ENCODE measurements at regions not wholly inside any gene's neighbourhood (a gene's known extent, or its start where the extent isn't known, plus 50 kb on each side); places are given as distances from the start of the nearest gene placed in this dataset.

DNA sequence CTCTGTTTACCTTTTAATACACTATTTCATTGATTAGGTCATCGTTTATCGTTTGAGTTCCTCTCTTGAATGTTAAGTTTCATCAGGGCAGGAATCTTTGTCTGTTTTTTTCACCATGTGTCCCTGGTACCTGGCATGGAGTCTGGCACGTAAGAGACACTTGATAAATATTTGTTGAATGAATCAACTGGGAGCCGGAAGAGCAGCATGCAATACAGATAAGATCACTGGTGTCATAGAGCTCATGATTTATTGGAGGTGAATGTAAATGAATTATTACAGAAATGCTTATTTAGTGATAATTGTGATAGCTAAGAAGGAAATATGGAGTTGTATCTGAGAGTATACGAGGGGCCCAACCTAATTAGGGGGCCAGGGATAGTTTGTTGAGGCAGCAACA is 62.8 kb downstream of the UCHL1 start:
- no peak overlapping the region for H3K9ac ChIP-seq (ENCODE audit: control insufficient read depth, insufficient read depth, low read length)
- H3K9me3 ChIP-seq (replicated peaks; ENCODE audit: control insufficient read depth, insufficient read depth, low read length): no peaks in the 10 kb centered on the region; the same call in none of the 3 replicates
- no peaks in the 10 kb centered on the region for H3K36me3 ChIP-seq (ENCODE audit: control insufficient read depth in 2 of 2, insufficient read depth in 2 of 2, low read length in 1 of 2)
- no TSS peak for BruUV-seq (replicated peaks)
- in situ Hi-C loops (cut with MboI): loop anchor here (25.0 kb wide), 1 partner anchor 93 kb away; no protein-coding TSS in a partner anchor
- no peak for FAIRE-seq
- no peaks in the 10 kb centered on the region for H3K4me1 ChIP-seq (ENCODE audit: control insufficient read depth, insufficient read depth, low read length)
- ChIA-PET SMC1A (ENCODE audit: uncharacterized antibody, unreplicated experiment) (interaction anchor here (0.6 to 1.7 kb wide), 2 partner anchors 60 to 643 kb away, joined by 3 read pairs; no protein-coding TSS in a partner anchor), RAD21 (ENCODE audit: unreplicated experiment) (no interaction called here), CTCF (no interaction called here), POLR2A (interaction anchor here (0.6 kb wide), 1 partner anchor 316 kb away, joined by 4 read pairs; no protein-coding TSS in a partner anchor)
- H3K79me2 ChIP-seq (ENCODE audit: control insufficient read depth, insufficient read depth, low read length): no peaks in the 10 kb centered on the region
- H3K4me3 ChIP-seq: no peak overlapping the region
- H3K4me2 ChIP-seq (ENCODE audit: control insufficient read depth, insufficient read depth): no peak overlapping the region
- no peak for TF ChIP-seq ZZZ3 (IDR thresholded peaks at IDR 0.05; ENCODE audit: control insufficient read depth, insufficient read length, low read depth)
- no peak for TF ChIP-seq IKZF2 (IDR thresholded peaks at IDR 0.05)
- TF ChIP-seq ZSCAN29 (IDR thresholded peaks at IDR 0.05): no peak
- no peak for TF ChIP-seq SMARCA5 (IDR thresholded peaks at IDR 0.05)
- WGBS (ENCODE audit: insufficient coverage, insufficient replicate concordance, low lambda C conversion rate, missing lambda C conversion rate): 3% methylated on average over 5 of the region's 5 CpGs
- DNase-seq (ENCODE audit: low read depth, low spot score): no peak
- ATAC-seq: no peak
- no peaks in the 10 kb centered on the region for H3K27me3 ChIP-seq (replicated peaks in 1 of 2; ENCODE audit: control insufficient read depth in 2 of 2, insufficient read depth in 2 of 2, low read length in 1 of 2)
- intact Hi-C loops (cut with micrococcal nuclease; ENCODE audit: unreplicated experiment): no loop called here
- no peaks in the 10 kb centered on the region for H4K20me1 ChIP-seq (ENCODE audit: control insufficient read depth, insufficient read depth)
- no peak overlapping the region for H3K27ac ChIP-seq (ENCODE audit: control insufficient read depth, insufficient read depth)
- H2AFZ ChIP-seq (ENCODE audit: control insufficient read depth, low read depth, low read length): no peak overlapping the region

DNA sequence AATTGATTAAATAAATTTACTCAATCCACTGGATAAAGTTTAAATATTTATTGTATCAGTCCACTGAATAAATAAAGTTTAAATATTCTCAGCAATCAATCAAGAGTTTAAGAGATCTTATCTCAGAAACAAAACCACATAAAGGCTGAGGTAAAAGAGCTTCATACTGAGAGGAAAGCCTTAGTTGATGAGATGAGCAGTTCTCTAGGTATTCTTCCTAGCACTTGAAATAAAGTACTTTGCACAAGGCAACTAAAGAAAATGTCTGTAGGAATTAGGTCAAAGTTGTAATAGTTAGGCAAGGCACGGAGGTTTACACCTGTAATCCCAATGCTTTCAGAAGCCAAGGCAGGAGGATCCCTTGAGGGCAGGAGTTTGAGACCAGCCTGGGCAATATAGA is 63.5 kb downstream of the UCHL1 start:
- Histone ChIP-seq H3K4me3 (no peak overlapping the region), H2AFZ (ENCODE audit: control insufficient read depth, low read depth, low read length) (no peak overlapping the region), H3K4me2 (ENCODE audit: control insufficient read depth, insufficient read depth) (no peak overlapping the region), H3K79me2 (ENCODE audit: control insufficient read depth, insufficient read depth, low read length) (no peaks in the 10 kb centered on the region), H3K27me3 (replicated peaks in 1 of 2; ENCODE audit: control insufficient read depth in 2 of 2, insufficient read depth in 2 of 2, low read length in 1 of 2) (no peaks in the 10 kb centered on the region), H4K20me1 (ENCODE audit: control insufficient read depth, insufficient read depth) (no peaks in the 10 kb centered on the region), H3K27ac (ENCODE audit: control insufficient read depth, insufficient read depth) (no peak overlapping the region), H3K9me3 (replicated peaks; ENCODE audit: control insufficient read depth, insufficient read depth, low read length) (no peaks in the 10 kb centered on the region; the same call in none of the 3 replicates), H3K36me3 (ENCODE audit: control insufficient read depth in 2 of 2, insufficient read depth in 2 of 2, low read length in 1 of 2) (no peaks in the 10 kb centered on the region), H3K4me1 (ENCODE audit: control insufficient read depth, insufficient read depth, low read length) (no peaks in the 10 kb centered on the region), H3K9ac (ENCODE audit: control insufficient read depth, insufficient read depth, low read length) (no peak overlapping the region)
- no peak for FAIRE-seq
- no peak for ATAC-seq
- BruUV-seq (replicated peaks): no TSS peak
- DNase-seq (ENCODE audit: low read depth, low spot score): no peak
- CTCF ChIA-PET: no interaction called here
- WGBS (ENCODE audit: insufficient coverage, insufficient replicate concordance, low lambda C conversion rate, missing lambda C conversion rate): 0% methylated on average over 1 of the region's 1 CpG
- SMC1A ChIA-PET (ENCODE audit: uncharacterized antibody, unreplicated experiment): interaction anchor here (0.6 kb wide), 1 partner anchor 643 kb away, joined by 3 read pairs; no protein-coding TSS in a partner anchor
- POLR2A ChIA-PET: interaction anchor here (0.6 kb wide), 1 partner anchor 91 kb away, joined by 3 read pairs; no protein-coding TSS in a partner anchor
- intact Hi-C loops (cut with micrococcal nuclease; ENCODE audit: unreplicated experiment): no loop called here
- in situ Hi-C loops (cut with MboI): loop anchor here (25.0 kb wide), 1 partner anchor 92 kb away; no protein-coding TSS in a partner anchor
- RAD21 ChIA-PET (ENCODE audit: unreplicated experiment): no interaction called here
- TF ChIP-seq, protein P1, sequence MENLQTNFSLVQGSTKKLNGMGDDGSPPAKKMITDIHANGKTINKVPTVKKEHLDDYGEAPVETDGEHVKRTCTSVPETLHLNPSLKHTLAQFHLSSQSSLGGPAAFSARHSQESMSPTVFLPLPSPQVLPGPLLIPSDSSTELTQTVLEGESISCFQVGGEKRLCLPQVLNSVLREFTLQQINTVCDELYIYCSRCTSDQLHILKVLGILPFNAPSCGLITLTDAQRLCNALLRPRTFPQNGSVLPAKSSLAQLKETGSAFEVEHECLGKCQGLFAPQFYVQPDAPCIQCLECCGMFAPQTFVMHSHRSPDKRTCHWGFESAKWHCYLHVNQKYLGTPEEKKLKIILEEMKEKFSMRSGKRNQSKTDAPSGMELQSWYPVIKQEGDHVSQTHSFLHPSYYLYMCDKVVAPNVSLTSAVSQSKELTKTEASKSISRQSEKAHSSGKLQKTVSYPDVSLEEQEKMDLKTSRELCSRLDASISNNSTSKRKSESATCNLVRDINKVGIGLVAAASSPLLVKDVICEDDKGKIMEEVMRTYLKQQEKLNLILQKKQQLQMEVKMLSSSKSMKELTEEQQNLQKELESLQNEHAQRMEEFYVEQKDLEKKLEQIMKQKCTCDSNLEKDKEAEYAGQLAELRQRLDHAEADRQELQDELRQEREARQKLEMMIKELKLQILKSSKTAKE (IDR thresholded peaks at IDR 0.05; ENCODE audit: low read depth, poor library complexity, severe bottlenecking): no peak
- no peak for TF ChIP-seq RFX5 (IDR thresholded peaks at IDR 0.05; ENCODE audit: low read depth, low read length)
- TF ChIP-seq, protein P2, sequence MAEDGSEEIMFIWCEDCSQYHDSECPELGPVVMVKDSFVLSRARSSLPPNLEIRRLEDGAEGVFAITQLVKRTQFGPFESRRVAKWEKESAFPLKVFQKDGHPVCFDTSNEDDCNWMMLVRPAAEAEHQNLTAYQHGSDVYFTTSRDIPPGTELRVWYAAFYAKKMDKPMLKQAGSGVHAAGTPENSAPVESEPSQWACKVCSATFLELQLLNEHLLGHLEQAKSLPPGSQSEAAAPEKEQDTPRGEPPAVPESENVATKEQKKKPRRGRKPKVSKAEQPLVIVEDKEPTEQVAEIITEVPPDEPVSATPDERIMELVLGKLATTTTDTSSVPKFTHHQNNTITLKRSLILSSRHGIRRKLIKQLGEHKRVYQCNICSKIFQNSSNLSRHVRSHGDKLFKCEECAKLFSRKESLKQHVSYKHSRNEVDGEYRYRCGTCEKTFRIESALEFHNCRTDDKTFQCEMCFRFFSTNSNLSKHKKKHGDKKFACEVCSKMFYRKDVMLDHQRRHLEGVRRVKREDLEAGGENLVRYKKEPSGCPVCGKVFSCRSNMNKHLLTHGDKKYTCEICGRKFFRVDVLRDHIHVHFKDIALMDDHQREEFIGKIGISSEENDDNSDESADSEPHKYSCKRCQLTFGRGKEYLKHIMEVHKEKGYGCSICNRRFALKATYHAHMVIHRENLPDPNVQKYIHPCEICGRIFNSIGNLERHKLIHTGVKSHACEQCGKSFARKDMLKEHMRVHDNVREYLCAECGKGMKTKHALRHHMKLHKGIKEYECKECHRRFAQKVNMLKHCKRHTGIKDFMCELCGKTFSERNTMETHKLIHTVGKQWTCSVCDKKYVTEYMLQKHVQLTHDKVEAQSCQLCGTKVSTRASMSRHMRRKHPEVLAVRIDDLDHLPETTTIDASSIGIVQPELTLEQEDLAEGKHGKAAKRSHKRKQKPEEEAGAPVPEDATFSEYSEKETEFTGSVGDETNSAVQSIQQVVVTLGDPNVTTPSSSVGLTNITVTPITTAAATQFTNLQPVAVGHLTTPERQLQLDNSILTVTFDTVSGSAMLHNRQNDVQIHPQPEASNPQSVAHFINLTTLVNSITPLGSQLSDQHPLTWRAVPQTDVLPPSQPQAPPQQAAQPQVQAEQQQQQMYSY (CRISPR knock-in tag; IDR thresholded peaks at IDR 0.05): no peak
- TF ChIP-seq, protein P3, sequence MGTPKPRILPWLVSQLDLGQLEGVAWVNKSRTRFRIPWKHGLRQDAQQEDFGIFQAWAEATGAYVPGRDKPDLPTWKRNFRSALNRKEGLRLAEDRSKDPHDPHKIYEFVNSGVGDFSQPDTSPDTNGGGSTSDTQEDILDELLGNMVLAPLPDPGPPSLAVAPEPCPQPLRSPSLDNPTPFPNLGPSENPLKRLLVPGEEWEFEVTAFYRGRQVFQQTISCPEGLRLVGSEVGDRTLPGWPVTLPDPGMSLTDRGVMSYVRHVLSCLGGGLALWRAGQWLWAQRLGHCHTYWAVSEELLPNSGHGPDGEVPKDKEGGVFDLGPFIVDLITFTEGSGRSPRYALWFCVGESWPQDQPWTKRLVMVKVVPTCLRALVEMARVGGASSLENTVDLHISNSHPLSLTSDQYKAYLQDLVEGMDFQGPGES (IDR thresholded peaks at IDR 0.05): no peak
